ENCODE measurements at regions not wholly inside any gene's neighbourhood (a gene's known extent, or its start where the extent isn't known, plus 50 kb on each side); places are given as distances from the start of the nearest gene placed in this dataset.
A peak's percentile ranks its signal among the peaks of the same experiment; 100 is the strongest.

GRCh38 chr10:60708666-60709065 lies 69.6 kb upstream of the CDK1 start:
- Histone ChIP-seq H3K4me1 (ENCODE audit: insufficient read depth, low read length) (peaks cover 15% of the 10 kb centered on the region), H3K4me3 (ENCODE audit: low read length) (no peak overlapping the region), H3K36me3 (ENCODE audit: insufficient read depth, low read length) (no peaks in the 10 kb centered on the region), H3K27ac (ENCODE audit: low read depth in 1 of 2, low read length in 2 of 2) (peak overlapping the region in 1 of 2 donors; percentile 43), H3K27me3 (ENCODE audit: control insufficient read depth in 1 of 2, insufficient read depth in 2 of 2, low read length in 2 of 2) (no peaks in the 10 kb centered on the region), H3K9me3 (ENCODE audit: control insufficient read depth in 1 of 2, insufficient read depth in 1 of 2, low read length in 2 of 2) (no peaks in the 10 kb centered on the region)
- intact Hi-C loops (cut with DNase I, micrococcal nuclease), result no loop called here
- Mint-ChIP-seq H3K27ac (peak overlapping the region; percentile 82), H3K4me3 (peak overlapping the region; percentile 44), H3K36me3 (ENCODE audit: low read depth) (peaks cover 29% of the 10 kb centered on the region), H3K9me3 (peaks cover 5% of the 10 kb centered on the region), H3K27me3 (no peaks in the 10 kb centered on the region), H3K4me1 (ENCODE audit: low read depth) (peaks cover 71% of the 10 kb centered on the region)
- DNase-seq, result peak in 3 of 14 experiments; percentile 45 to 68 (median 57)
- no peak for TF ChIP-seq CTCF (IDR thresholded peaks at IDR 0.05)
- POLR2A ChIA-PET, result interaction anchor here (1.2 to 2.2 kb wide), 3 partner anchors 9 to 26 kb away, joined by 4 to 10 read pairs (median 5); no protein-coding TSS in a partner anchor
- CTCF ChIA-PET, result no interaction called here
- peak; percentile 71 for ATAC-seq (ENCODE audit: poor library complexity)

- H3K27ac ChIP-seq (ENCODE audit: low read depth in 1 of 2, low read length in 2 of 2), result peak overlapping the region in 1 of 2 donors; percentile 43
- ChIA-PET CTCF (no interaction called here), POLR2A (interaction anchor here (0.7 kb wide), 1 partner anchor 16 kb away, joined by 4 read pairs; no protein-coding TSS in a partner anchor)
- no peaks in the 10 kb centered on the region for H3K36me3 ChIP-seq (ENCODE audit: insufficient read depth, low read length)
- DNase-seq (no peak), ATAC-seq (ENCODE audit: poor library complexity) (no peak)
- H3K9me3 ChIP-seq (ENCODE audit: control insufficient read depth in 1 of 2, insufficient read depth in 1 of 2, low read length in 2 of 2), result no peaks in the 10 kb centered on the region
- Mint-ChIP-seq H3K27me3 (no peaks in the 10 kb centered on the region), H3K27ac (peak overlapping the region; percentile 82), H3K4me3 (peak overlapping the region; percentile 3), H3K9me3 (peaks cover 5% of the 10 kb centered on the region), H3K36me3 (ENCODE audit: low read depth) (peaks cover 29% of the 10 kb centered on the region), H3K4me1 (ENCODE audit: low read depth) (peaks cover 71% of the 10 kb centered on the region)
- no peak for TF ChIP-seq CTCF (IDR thresholded peaks at IDR 0.05)
- H3K27me3 ChIP-seq (ENCODE audit: control insufficient read depth in 1 of 2, insufficient read depth in 2 of 2, low read length in 2 of 2), result no peaks in the 10 kb centered on the region
- peaks cover 15% of the 10 kb centered on the region for H3K4me1 ChIP-seq (ENCODE audit: insufficient read depth, low read length)
- intact Hi-C loops (cut with DNase I, micrococcal nuclease), result no loop called here
- no peak overlapping the region for H3K4me3 ChIP-seq (ENCODE audit: low read length)
Measured at GRCh38 chr10:60707841-60708240, 70.4 kb upstream of the CDK1 start.

- ChIA-PET CTCF (no interaction called here), POLR2A (no interaction called here)
- ATAC-seq (ENCODE audit: poor library complexity) (no peak), DNase-seq (no peak)
- Histone ChIP-seq H3K27ac (ENCODE audit: low read depth in 1 of 2, low read length in 2 of 2) (no peak overlapping the region), H3K27me3 (ENCODE audit: control insufficient read depth in 1 of 2, insufficient read depth in 2 of 2, low read length in 2 of 2) (no peaks in the 10 kb centered on the region), H3K9me3 (ENCODE audit: control insufficient read depth in 1 of 2, insufficient read depth in 1 of 2, low read length in 2 of 2) (no peaks in the 10 kb centered on the region), H3K36me3 (ENCODE audit: insufficient read depth, low read length) (no peaks in the 10 kb centered on the region), H3K4me3 (ENCODE audit: low read length) (no peak overlapping the region), H3K4me1 (ENCODE audit: insufficient read depth, low read length) (peaks cover 15% of the 10 kb centered on the region)
- no peaks in the 10 kb centered on the region for H3K27me3 Mint-ChIP-seq
- peaks cover 30% of the 10 kb centered on the region for H3K36me3 Mint-ChIP-seq (ENCODE audit: low read depth)
- H3K9me3 Mint-ChIP-seq, result peaks cover 5% of the 10 kb centered on the region
- intact Hi-C loops (cut with DNase I, micrococcal nuclease), result no loop called here
- TF ChIP-seq CTCF (IDR thresholded peaks at IDR 0.05), result no peak
- no peak overlapping the region for H3K4me3 Mint-ChIP-seq
- H3K4me1 Mint-ChIP-seq (ENCODE audit: low read depth), result peaks cover 69% of the 10 kb centered on the region
- peak overlapping the region; percentile 15 for H3K27ac Mint-ChIP-seq
Measured at GRCh38 chr10:60706146-60706545, 72.1 kb upstream of the CDK1 start.
